CD4-positive, alpha-beta memory T cell (primary cell): ENCODE measurements at regions not wholly inside any gene's neighbourhood (a gene's known extent, or its start where the extent isn't known, plus 50 kb on each side); places are given as distances from the start of the nearest gene placed in this dataset. TPM values are rescaled to one million over a fixed set of nuclear protein-coding genes. Genes with fewer than 3 reads are reported as not detected.

Experiments
- microRNA-seq: library from miRNA; unstranded; fragments of <30 nt; microRNA quantifications from one replicate; pipeline ENCODE4 v1.2.0, GENCODE V29; 2021; ENCODE audit warnings: borderline replicate concordance, borderline number of aligned reads, borderline microRNAs expressed, mixed read lengths

Small RNA genes in the stretch of these regions (microRNA-seq; reads per million reads assigned to microRNA genes)
- gene MIR6859-1 (not detected), gene MIR6859-2 (not detected)
